ENCODE measurements at regions not wholly inside any gene's neighbourhood (a gene's known extent, or its start where the extent isn't known, plus 50 kb on each side); places are given as distances from the start of the nearest gene placed in this dataset.

- DNase-seq = no peak
- Histone ChIP-seq H3K27ac (no peak overlapping the region), H3K4me1 (no peaks in the 10 kb centered on the region), H3K4me3 (no peak overlapping the region), H3K9me3 (peaks cover 0 to 44% (median 25%) of the 10 kb centered on the region in 8 donors), H3K36me3 (no peaks in the 10 kb centered on the region), H3K27me3 (replicated peaks in 1 of 7) (no peaks in the 10 kb centered on the region)
- intact Hi-C loops (cut with DNase I; ENCODE audit: low total_unique reads) = no loop called here
- WGBS, 5 donors = 74 to 96% (median 84%) methylated on average over 2 of the region's 2 CpGs
- TF ChIP-seq CTCF (IDR thresholded peaks at IDR 0.05 in 8 of 11, conservative IDR thresholded peaks at IDR 0.05 in 3 of 11) (no peak), POLR2AphosphoS5 (IDR thresholded peaks at IDR 0.05) (no peak), POLR2A (IDR thresholded peaks at IDR 0.05) (no peak)
These were observed 791.6 kb downstream of the TRIML1 start for GRCh38 chr4:188930822-188931221.

GRCh38 chr4:188934320-188934962 lies 795.2 kb downstream of the TRIML1 start:
- Histone ChIP-seq H3K27ac (no peak overlapping the region), H3K27me3 (replicated peaks in 1 of 7) (no peaks in the 10 kb centered on the region), H3K9me3 (peaks cover 0 to 46% (median 24%) of the 10 kb centered on the region in 8 donors), H3K4me3 (no peak overlapping the region), H3K4me1 (no peaks in the 10 kb centered on the region), H3K36me3 (no peaks in the 10 kb centered on the region)
- intact Hi-C loops (cut with DNase I; ENCODE audit: low total_unique reads) = no loop called here
- WGBS, 5 donors = 75 to 90% (median 83%) methylated on average over 5 of the region's 5 CpGs
- no peak for DNase-seq
- no peak for TF ChIP-seq POLR2A (IDR thresholded peaks at IDR 0.05)
- TF ChIP-seq POLR2AphosphoS5 (IDR thresholded peaks at IDR 0.05) = no peak
- no peak for TF ChIP-seq CTCF (IDR thresholded peaks at IDR 0.05 in 8 of 11, conservative IDR thresholded peaks at IDR 0.05 in 3 of 11)

- no peak overlapping the region for H3K4me3 ChIP-seq
- no peak overlapping the region for H3K27ac ChIP-seq
- DNase-seq = no peak
- 68 to 77% (median 69%) methylated on average over 3 of the region's 3 CpGs for WGBS, 5 donors
- no peaks in the 10 kb centered on the region for H3K27me3 ChIP-seq (replicated peaks in 1 of 7)
- TF ChIP-seq POLR2A (IDR thresholded peaks at IDR 0.05) (no peak), POLR2AphosphoS5 (IDR thresholded peaks at IDR 0.05) (no peak), CTCF (IDR thresholded peaks at IDR 0.05 in 8 of 11, conservative IDR thresholded peaks at IDR 0.05 in 3 of 11) (no peak)
- H3K36me3 ChIP-seq = no peaks in the 10 kb centered on the region
- peaks cover 0 to 12% (median 0%) of the 10 kb centered on the region in 8 donors for H3K9me3 ChIP-seq
- no peaks in the 10 kb centered on the region for H3K4me1 ChIP-seq
- intact Hi-C loops (cut with DNase I; ENCODE audit: low total_unique reads) = no loop called here
These were observed 802.4 kb downstream of the TRIML1 start for GRCh38 chr4:188941524-188942119.

GRCh38 chr4:188942606-188943005 lies 803.4 kb downstream of the TRIML1 start:
- Histone ChIP-seq H3K9me3 (peaks cover 0 to 12% (median 0%) of the 10 kb centered on the region in 8 donors), H3K36me3 (no peaks in the 10 kb centered on the region), H3K4me1 (no peaks in the 10 kb centered on the region), H3K27ac (no peak overlapping the region), H3K4me3 (no peak overlapping the region), H3K27me3 (replicated peaks in 1 of 7) (no peaks in the 10 kb centered on the region)
- WGBS, 5 donors = 70 to 80% (median 78%) methylated on average over 3 of the region's 3 CpGs
- no peak for DNase-seq
- TF ChIP-seq CTCF (IDR thresholded peaks at IDR 0.05 in 8 of 11, conservative IDR thresholded peaks at IDR 0.05 in 3 of 11) (no peak), POLR2AphosphoS5 (IDR thresholded peaks at IDR 0.05) (no peak), POLR2A (IDR thresholded peaks at IDR 0.05) (no peak)
- intact Hi-C loops (cut with DNase I; ENCODE audit: low total_unique reads) = no loop called here

All from spleen (tissue), 11 donors.